ENCODE measurements at regions not wholly inside any gene's neighbourhood (a gene's known extent, or its start where the extent isn't known, plus 50 kb on each side); places are given as distances from the start of the nearest gene placed in this dataset.
"Not testable (repeated sequence)": the region's sequence is repeated elsewhere in the genome, so short reads cannot be mapped to it uniquely, and the experiment has no call there.

DNA sequence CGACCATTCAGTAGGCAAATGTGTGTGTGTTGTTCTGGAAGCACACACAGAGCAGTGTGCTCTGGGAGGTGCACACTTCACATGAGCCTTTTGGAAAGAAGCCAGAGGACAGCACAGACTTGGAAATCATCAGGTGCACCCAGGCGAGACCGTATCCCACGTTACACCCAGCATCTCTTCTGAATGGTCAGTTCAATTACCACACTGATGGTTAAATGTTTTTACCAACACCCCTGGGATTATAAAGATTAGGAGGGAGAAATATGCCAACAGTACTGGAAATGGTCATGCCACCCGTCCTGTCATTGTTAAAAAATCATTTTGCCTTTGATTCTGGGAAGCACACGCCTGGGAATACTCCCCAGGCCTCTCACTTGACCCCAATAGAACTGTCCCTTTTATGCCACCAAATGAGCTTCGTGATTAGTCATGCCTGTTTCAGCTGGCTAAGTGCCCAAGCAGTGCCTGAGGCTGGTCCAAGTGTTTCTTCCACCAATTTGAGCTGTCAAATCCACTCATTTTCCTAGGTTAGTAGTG, 183.7 kb downstream of the NRP2 start:
- no peak overlapping the region for H3K27ac Mint-ChIP-seq

DNA sequence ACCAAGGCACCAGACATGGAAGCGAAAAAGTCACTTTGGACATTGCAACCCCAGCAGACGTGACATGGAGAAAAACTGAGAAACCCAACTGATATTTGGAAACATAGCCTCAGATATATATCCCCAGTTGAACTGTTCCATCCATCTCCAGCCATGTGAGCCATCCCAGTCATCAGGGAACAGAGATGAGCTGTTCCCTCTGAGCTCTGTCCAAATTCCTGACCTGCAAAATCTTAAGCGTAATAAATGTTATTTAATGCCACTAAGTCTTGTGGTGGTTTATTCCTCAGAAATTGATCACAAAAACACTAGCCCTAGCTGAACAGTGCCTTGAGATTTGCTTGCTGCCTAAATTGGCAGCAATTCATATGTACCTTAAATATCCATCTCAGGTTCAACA, 182.8 kb downstream of the NRP2 start:
- peaks cover 23% of the 10 kb centered on the region for H3K4me1 Mint-ChIP-seq
- ATAC-seq (ENCODE audit: low read depth), result no peak

More for the DNA sequence above, 183.7 kb downstream of the NRP2 start:
- DNase-seq (no peak), ATAC-seq (ENCODE audit: low read depth) (no peak)
- peaks cover 23% of the 10 kb centered on the region for H3K4me1 Mint-ChIP-seq
- H3K27me3 Mint-ChIP-seq, result peaks cover 26% of the 10 kb centered on the region
- H3K9me3 Mint-ChIP-seq, result no peaks in the 10 kb centered on the region
- POLR2A ChIA-PET, result no interaction called here
- no peak overlapping the region for H3K4me3 Mint-ChIP-seq
- H3K36me3 Mint-ChIP-seq, result no peaks in the 10 kb centered on the region

DNA sequence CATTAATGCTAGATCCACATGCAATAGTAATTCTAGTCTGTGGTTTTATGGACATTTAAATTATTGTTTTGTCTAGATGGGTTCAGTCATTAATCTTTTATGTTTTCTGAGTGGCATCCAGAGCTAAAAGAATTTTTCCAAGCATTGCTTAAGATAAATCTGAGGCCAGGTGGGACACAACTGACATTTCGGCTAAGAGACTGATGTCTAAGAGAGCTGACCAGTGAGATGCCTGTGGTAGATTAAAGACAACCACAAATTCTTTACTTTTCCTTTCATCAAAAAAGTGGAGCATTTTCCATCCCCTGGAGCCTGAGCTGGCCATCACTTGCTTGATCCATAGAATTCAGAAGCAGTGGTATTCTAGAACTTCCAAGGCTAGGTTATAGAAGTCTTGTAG, 182.2 kb downstream of the NRP2 start:
- H3K9me3 Mint-ChIP-seq, result no peaks in the 10 kb centered on the region
- H3K4me3 Mint-ChIP-seq, result no peak overlapping the region
- peaks cover 21% of the 10 kb centered on the region for H3K27me3 Mint-ChIP-seq
- POLR2A ChIA-PET, result no interaction called here
- ATAC-seq (ENCODE audit: low read depth) (no peak), DNase-seq (no peak)
- no peaks in the 10 kb centered on the region for H3K36me3 Mint-ChIP-seq
- no peak overlapping the region for H3K27ac Mint-ChIP-seq
- peaks cover 19% of the 10 kb centered on the region for H3K4me1 Mint-ChIP-seq

More for the DNA sequence above, 182.8 kb downstream of the NRP2 start:
- Mint-ChIP-seq H3K36me3 (no peaks in the 10 kb centered on the region), H3K27me3 (peaks cover 21% of the 10 kb centered on the region), H3K9me3 (no peaks in the 10 kb centered on the region), H3K27ac (no peak overlapping the region), H3K4me3 (no peak overlapping the region)
- POLR2A ChIA-PET, result no interaction called here
- no peak for DNase-seq

- not testable (repeated sequence) for H3K9me3 Mint-ChIP-seq
Observed at GRCh38 chr2:205862761-205863160, 180.5 kb downstream of the NRP2 start.

DNA sequence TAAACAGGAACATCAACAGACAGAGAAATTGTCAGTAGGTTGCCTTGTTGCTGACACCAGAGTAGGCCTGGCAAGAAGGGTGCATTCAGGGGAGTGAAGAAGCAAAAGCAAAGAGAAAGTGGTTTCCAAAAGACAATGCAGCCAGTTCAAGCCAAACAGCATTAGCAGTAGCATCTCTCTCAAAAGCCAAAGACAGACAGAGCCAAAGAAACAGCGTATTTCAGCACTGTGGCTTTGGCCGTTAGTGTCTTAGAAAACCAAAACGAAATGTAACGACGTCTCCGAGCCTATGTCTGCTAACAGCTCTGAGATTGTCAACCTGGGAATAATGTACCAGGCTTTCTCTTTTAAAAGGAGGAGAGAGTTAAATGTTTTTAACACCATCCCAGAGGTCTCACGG, 178.6 kb downstream of the NRP2 start:
- H3K4me3 Mint-ChIP-seq, result no peak overlapping the region
- POLR2A ChIA-PET, result no interaction called here
- no peaks in the 10 kb centered on the region for H3K9me3 Mint-ChIP-seq
- no peaks in the 10 kb centered on the region for H3K4me1 Mint-ChIP-seq
- H3K27ac Mint-ChIP-seq, result no peak overlapping the region
- H3K36me3 Mint-ChIP-seq, result no peaks in the 10 kb centered on the region
- DNase-seq (no peak), ATAC-seq (ENCODE audit: low read depth) (no peak)
- H3K27me3 Mint-ChIP-seq, result peaks cover 22% of the 10 kb centered on the region

More at GRCh38 chr2:205862761-205863160, 180.5 kb downstream of the NRP2 start:
- POLR2A ChIA-PET; H3K27ac Mint-ChIP-seq; ATAC-seq (ENCODE audit: low read depth); DNase-seq; H3K4me3 Mint-ChIP-seq; H3K4me1 Mint-ChIP-seq; H3K36me3 Mint-ChIP-seq: not testable (repeated sequence)
- H3K27me3 Mint-ChIP-seq, result peaks cover 27% of the 10 kb centered on the region

- Mint-ChIP-seq H3K4me1 (no peaks in the 10 kb centered on the region), H3K9me3 (no peaks in the 10 kb centered on the region), H3K36me3 (no peaks in the 10 kb centered on the region), H3K27me3 (peaks cover 18% of the 10 kb centered on the region), H3K27ac (no peak overlapping the region), H3K4me3 (no peak overlapping the region)
- ATAC-seq (ENCODE audit: low read depth) (no peak), DNase-seq (no peak)
- POLR2A ChIA-PET, result no interaction called here
Observed at GRCh38 chr2:205860181-205860580, 177.9 kb downstream of the NRP2 start.

DNA sequence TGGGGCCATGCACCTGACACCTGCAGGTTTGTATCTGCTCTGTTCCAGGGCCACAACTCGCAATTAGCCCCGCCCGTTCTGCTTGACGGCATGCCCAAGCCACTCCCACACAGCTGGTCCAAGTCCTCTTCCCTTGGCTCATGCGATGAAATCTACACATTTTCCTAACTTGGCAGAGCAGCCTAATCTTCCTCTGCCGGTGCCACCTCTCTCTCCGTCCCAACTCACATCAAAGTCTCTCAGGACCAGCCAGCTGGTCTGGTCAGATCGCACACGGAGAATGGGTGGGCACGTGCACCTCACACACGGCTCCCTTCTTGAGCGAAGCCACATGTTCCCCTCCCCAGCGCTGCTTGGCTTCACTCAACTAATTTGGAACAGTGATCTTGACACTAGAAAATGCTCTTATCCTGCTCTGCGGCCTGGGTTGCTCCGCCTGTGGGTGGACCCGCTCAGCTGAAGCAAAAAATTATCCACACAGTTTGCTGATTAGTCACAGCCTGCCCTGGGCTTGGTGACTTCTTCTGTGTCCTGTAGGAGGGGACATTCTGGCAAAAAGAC, 176.7 kb downstream of the NRP2 start:
- DNase-seq (no peak), ATAC-seq (ENCODE audit: low read depth) (no peak)
- Mint-ChIP-seq H3K4me3 (no peak overlapping the region), H3K27ac (no peak overlapping the region), H3K27me3 (peaks cover 11% of the 10 kb centered on the region), H3K9me3 (no peaks in the 10 kb centered on the region), H3K36me3 (no peaks in the 10 kb centered on the region), H3K4me1 (no peaks in the 10 kb centered on the region)
- POLR2A ChIA-PET, result no interaction called here

GRCh38 chr2:205858275-205858674, 176.0 kb downstream of the NRP2 start:
- DNase-seq (no peak), ATAC-seq (ENCODE audit: low read depth) (no peak)
- Mint-ChIP-seq H3K27me3 (peaks cover 9% of the 10 kb centered on the region), H3K27ac (no peak overlapping the region), H3K9me3 (no peaks in the 10 kb centered on the region), H3K4me1 (no peaks in the 10 kb centered on the region), H3K4me3 (no peak overlapping the region), H3K36me3 (no peaks in the 10 kb centered on the region)
- POLR2A ChIA-PET, result no interaction called here

GRCh38 chr2:205857520-205858237, 175.4 kb downstream of the NRP2 start:
- H3K27ac Mint-ChIP-seq, result no peak overlapping the region
- H3K4me1 Mint-ChIP-seq, result no peaks in the 10 kb centered on the region
- ATAC-seq (ENCODE audit: low read depth) (no peak), DNase-seq (no peak)
- no peaks in the 10 kb centered on the region for H3K9me3 Mint-ChIP-seq
- H3K36me3 Mint-ChIP-seq, result no peaks in the 10 kb centered on the region
- H3K27me3 Mint-ChIP-seq, result peaks cover 9% of the 10 kb centered on the region
- H3K4me3 Mint-ChIP-seq, result no peak overlapping the region
- POLR2A ChIA-PET, result no interaction called here

- Mint-ChIP-seq H3K27me3 (peaks cover 10% of the 10 kb centered on the region), H3K4me3 (no peak overlapping the region), H3K36me3 (no peaks in the 10 kb centered on the region), H3K27ac (no peak overlapping the region), H3K4me1 (no peaks in the 10 kb centered on the region), H3K9me3 (no peaks in the 10 kb centered on the region)
- POLR2A ChIA-PET, result no interaction called here
- no peak for DNase-seq
- no peak for ATAC-seq (ENCODE audit: low read depth)
Observed at GRCh38 chr2:205852457-205852856, 170.2 kb downstream of the NRP2 start.

DNA sequence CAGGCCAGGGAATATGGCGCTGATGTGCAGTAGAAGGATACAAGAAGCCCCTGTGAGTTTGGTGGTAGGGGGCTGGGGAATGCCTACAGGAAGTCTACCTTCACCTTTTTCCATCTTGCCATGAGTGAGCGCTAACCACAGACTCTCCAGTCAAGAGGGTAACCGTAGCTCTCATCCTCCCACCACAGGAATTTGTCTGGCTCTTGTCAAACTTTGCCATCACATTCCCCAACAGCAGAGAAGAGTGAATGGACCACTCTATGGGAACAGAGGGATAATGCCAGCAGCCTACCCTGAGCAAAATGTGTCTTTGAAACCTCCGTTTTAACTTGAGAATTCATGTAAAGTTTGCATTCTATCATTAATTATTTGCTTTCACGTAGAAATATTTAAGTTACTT, 168.3 kb downstream of the NRP2 start:
- Mint-ChIP-seq H3K27ac (no peak overlapping the region), H3K9me3 (no peaks in the 10 kb centered on the region), H3K4me3 (no peak overlapping the region), H3K36me3 (no peaks in the 10 kb centered on the region), H3K4me1 (no peaks in the 10 kb centered on the region), H3K27me3 (peaks cover 10% of the 10 kb centered on the region)
- POLR2A ChIA-PET, result no interaction called here
- DNase-seq (no peak), ATAC-seq (ENCODE audit: low read depth) (no peak)

DNA sequence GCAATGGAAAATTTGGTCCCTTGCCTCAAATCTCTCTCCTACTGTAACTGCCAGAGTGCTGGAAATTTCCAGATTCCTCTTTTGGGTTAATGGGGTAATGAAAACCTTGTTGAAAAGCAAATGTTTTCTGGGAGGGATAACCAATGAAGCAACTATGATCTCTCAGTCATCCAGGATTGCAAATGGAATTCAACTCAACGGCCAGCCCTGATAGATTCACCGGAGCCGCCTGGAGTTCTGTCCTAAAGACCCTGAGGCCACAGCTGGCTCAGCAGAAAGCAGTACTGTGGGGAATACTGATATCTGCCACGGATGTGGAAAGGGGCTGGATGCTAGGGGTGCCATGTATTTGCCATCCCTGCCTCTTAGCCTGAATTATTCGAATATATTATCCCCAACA, 167.8 kb downstream of the NRP2 start:
- no peaks in the 10 kb centered on the region for H3K36me3 Mint-ChIP-seq
- H3K27me3 Mint-ChIP-seq, result peaks cover 10% of the 10 kb centered on the region
- POLR2A ChIA-PET, result no interaction called here
- H3K4me1 Mint-ChIP-seq, result no peaks in the 10 kb centered on the region
- H3K4me3 Mint-ChIP-seq, result no peak overlapping the region
- H3K27ac Mint-ChIP-seq, result no peak overlapping the region
- DNase-seq (no peak), ATAC-seq (ENCODE audit: low read depth) (no peak)
- no peaks in the 10 kb centered on the region for H3K9me3 Mint-ChIP-seq

DNA sequence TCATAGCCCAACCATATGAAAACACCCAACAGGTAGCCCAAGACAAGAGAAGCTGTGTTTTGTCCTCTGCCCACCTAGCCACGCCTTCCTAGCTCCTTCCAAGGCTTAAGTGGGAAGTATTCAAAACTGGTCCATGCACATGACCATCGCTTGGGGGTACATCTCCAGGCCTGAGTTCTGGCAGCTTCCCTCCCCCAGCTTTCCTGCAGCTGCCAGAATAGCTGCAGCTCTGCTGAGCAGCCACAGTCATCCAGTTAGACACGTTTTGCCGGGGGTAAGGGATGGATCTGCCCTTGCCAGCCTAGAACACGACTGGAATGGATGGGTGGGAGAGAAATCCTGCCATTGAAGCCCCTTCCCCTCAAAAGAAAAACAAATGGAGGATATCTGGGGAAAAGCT, 166.8 kb downstream of the NRP2 start:
- H3K27ac Mint-ChIP-seq, result no peak overlapping the region
- H3K36me3 Mint-ChIP-seq, result no peaks in the 10 kb centered on the region
- H3K4me3 Mint-ChIP-seq, result no peak overlapping the region
- no peak for DNase-seq
- no peak for ATAC-seq (ENCODE audit: low read depth)
- no peaks in the 10 kb centered on the region for H3K9me3 Mint-ChIP-seq
- POLR2A ChIA-PET, result no interaction called here
- no peaks in the 10 kb centered on the region for H3K4me1 Mint-ChIP-seq
- H3K27me3 Mint-ChIP-seq, result peaks cover 10% of the 10 kb centered on the region

GRCh38 chr2:205848601-205849000, 166.3 kb downstream of the NRP2 start:
- no peak overlapping the region for H3K4me3 Mint-ChIP-seq
- ATAC-seq (ENCODE audit: low read depth), result no peak
- DNase-seq, result no peak
- H3K27ac Mint-ChIP-seq, result no peak overlapping the region
- no peaks in the 10 kb centered on the region for H3K4me1 Mint-ChIP-seq
- POLR2A ChIA-PET, result no interaction called here
- H3K27me3 Mint-ChIP-seq, result peaks cover 13% of the 10 kb centered on the region
- H3K36me3 Mint-ChIP-seq, result no peaks in the 10 kb centered on the region
- H3K9me3 Mint-ChIP-seq, result no peaks in the 10 kb centered on the region

Measured in activated naive CD8-positive, alpha-beta T cell treated with anti-CD3 and anti-CD28 coated beads, Interleukin-2, amount 10 ng/mL, durations not matched to agents 7 days and 5 days (primary cell).